GM12874 (cell line): ENCODE measurements at regions not wholly inside any gene's neighbourhood (a gene's known extent, or its start where the extent isn't known, plus 50 kb on each side); places are given as distances from the start of the nearest gene placed in this dataset.
A peak's percentile ranks its signal among the peaks of the same experiment; 100 is the strongest.

Experiments used
- CTCF ChIP-seq: IDR thresholded peaks from 2 replicates; pipeline ENCODE4 v1.5.1; 2011; ENCODE audit warnings: low read depth, mild to moderate bottlenecking, control low read depth, low read length, moderate library complexity; ENCODE audit not compliant: insufficient read depth

GRCh38 chr4:67104145-67104544 is 441.2 kb downstream of the CENPC start:
- no peak for TF ChIP-seq CTCF

GRCh38 chr4:67103001-67103747 is 442.1 kb downstream of the CENPC start:
- no peak for TF ChIP-seq CTCF

- no peak for TF ChIP-seq CTCF
Observed at GRCh38 chr4:67101612-67102011, 443.7 kb downstream of the CENPC start.

- no peak for TF ChIP-seq CTCF
Observed at GRCh38 chr4:67092351-67092750, 453.0 kb downstream of the CENPC start.

GRCh38 chr4:67091673-67092072 is 453.6 kb downstream of the CENPC start:
- no peak for TF ChIP-seq CTCF

- peak; percentile 62; the same call in 1 of the 2 replicates for TF ChIP-seq CTCF
Observed at GRCh38 chr4:67087897-67088296, 457.4 kb downstream of the CENPC start.

- no peak for TF ChIP-seq CTCF
Observed at GRCh38 chr4:67084783-67085182, 460.5 kb downstream of the CENPC start.
